ENCODE measurements at regions not wholly inside any gene's neighbourhood (a gene's known extent, or its start where the extent isn't known, plus 50 kb on each side); places are given as distances from the start of the nearest gene placed in this dataset.
"Not testable (repeated sequence)": the region's sequence is repeated elsewhere in the genome, so short reads cannot be mapped to it uniquely, and the experiment has no call there.

- DNase-seq (ENCODE audit: low read depth), result no peak
Measured at GRCh38 chr18:75846321-75846720, 418.8 kb upstream of the SMIM21 start.

GRCh38 chr18:75845413-75845812 lies 417.9 kb upstream of the SMIM21 start:
- no peak for DNase-seq (ENCODE audit: low read depth)

GRCh38 chr18:75844146-75844545 lies 416.6 kb upstream of the SMIM21 start:
- no peak for DNase-seq (ENCODE audit: low read depth)

- no peak for DNase-seq (ENCODE audit: low read depth)
Measured at GRCh38 chr18:75840131-75840530, 412.6 kb upstream of the SMIM21 start.

GRCh38 chr18:75839686-75840085 lies 412.2 kb upstream of the SMIM21 start:
- DNase-seq (ENCODE audit: low read depth), result not testable (repeated sequence)

- no peak for DNase-seq (ENCODE audit: low read depth)
Measured at GRCh38 chr18:75839041-75839440, 411.5 kb upstream of the SMIM21 start.

GRCh38 chr18:75837316-75837715 lies 409.8 kb upstream of the SMIM21 start:
- DNase-seq (ENCODE audit: low read depth), result no peak

- DNase-seq (ENCODE audit: low read depth), result no peak
Measured at GRCh38 chr18:75836516-75836915, 409.0 kb upstream of the SMIM21 start.

- DNase-seq (ENCODE audit: low read depth), result no peak
Measured at GRCh38 chr18:75831960-75832359, 404.5 kb upstream of the SMIM21 start.

- no peak for DNase-seq (ENCODE audit: low read depth)
Measured at GRCh38 chr18:75830828-75831227, 403.3 kb upstream of the SMIM21 start.

- DNase-seq (ENCODE audit: low read depth), result no peak
Measured at GRCh38 chr18:75829091-75829490, 401.6 kb upstream of the SMIM21 start.

- DNase-seq (ENCODE audit: low read depth), result no peak
Measured at GRCh38 chr18:75828379-75828778, 400.9 kb upstream of the SMIM21 start.

GRCh38 chr18:75827751-75828287 lies 400.3 kb upstream of the SMIM21 start:
- no peak for DNase-seq (ENCODE audit: low read depth)

- no peak for DNase-seq (ENCODE audit: low read depth)
Measured at GRCh38 chr18:75824661-75825060, 397.2 kb upstream of the SMIM21 start.

- no peak for DNase-seq (ENCODE audit: low read depth)
Measured at GRCh38 chr18:75823471-75823870, 396.0 kb upstream of the SMIM21 start.

GRCh38 chr18:75818383-75818782 lies 390.9 kb upstream of the SMIM21 start:
- DNase-seq (ENCODE audit: low read depth), result no peak

- no peak for DNase-seq (ENCODE audit: low read depth)
Measured at GRCh38 chr18:75815767-75816166, 388.3 kb upstream of the SMIM21 start.

GRCh38 chr18:75812761-75813160 lies 385.3 kb upstream of the SMIM21 start:
- no peak for DNase-seq (ENCODE audit: low read depth)

- no peak for DNase-seq (ENCODE audit: low read depth)
Measured at GRCh38 chr18:75810961-75811551, 383.6 kb upstream of the SMIM21 start.

- DNase-seq (ENCODE audit: low read depth), result no peak
Measured at GRCh38 chr18:75810516-75810915, 383.0 kb upstream of the SMIM21 start.

GRCh38 chr18:75809926-75810255 lies 382.4 kb upstream of the SMIM21 start:
- DNase-seq (ENCODE audit: low read depth), result no peak

GRCh38 chr18:75809151-75809925 lies 381.8 kb upstream of the SMIM21 start:
- DNase-seq (ENCODE audit: low read depth), result no peak

- no peak for DNase-seq (ENCODE audit: low read depth)
Measured at GRCh38 chr18:75805265-75805664, 377.8 kb upstream of the SMIM21 start.

GRCh38 chr18:75802681-75803080 lies 375.2 kb upstream of the SMIM21 start:
- DNase-seq (ENCODE audit: low read depth), result no peak

Data from fibroblast of gingiva (primary cell).